Testis (tissue), 2 donors: ENCODE measurements at regions not wholly inside any gene's neighbourhood (a gene's known extent, or its start where the extent isn't known, plus 50 kb on each side); places are given as distances from the start of the nearest gene placed in this dataset.

Experiments used
- POLR2A ChIP-seq: fragments of 450-650 bp; IDR thresholded peaks from one replicate; pipeline ENCODE4 v1.6.1; 2017; ENCODE audit warnings: antibody characterized with exemption, mild to moderate bottlenecking, moderate library complexity
- TF ChIP-seq, protein P1 (sequence below), 3 experiments: fragments of 450-650 bp in 2 of 3; fragments of 200-600 bp in 1 of 3; sonication (generic) in 1 of 3; IDR thresholded peaks; one replicate each; pipeline ENCODE4 v1.5.1; 2016 to 2019; ENCODE audit warnings: antibody characterized with exemption in 3 of 3, mild to moderate bottlenecking in 2 of 3, moderate library complexity in 1 of 3

DNA sequence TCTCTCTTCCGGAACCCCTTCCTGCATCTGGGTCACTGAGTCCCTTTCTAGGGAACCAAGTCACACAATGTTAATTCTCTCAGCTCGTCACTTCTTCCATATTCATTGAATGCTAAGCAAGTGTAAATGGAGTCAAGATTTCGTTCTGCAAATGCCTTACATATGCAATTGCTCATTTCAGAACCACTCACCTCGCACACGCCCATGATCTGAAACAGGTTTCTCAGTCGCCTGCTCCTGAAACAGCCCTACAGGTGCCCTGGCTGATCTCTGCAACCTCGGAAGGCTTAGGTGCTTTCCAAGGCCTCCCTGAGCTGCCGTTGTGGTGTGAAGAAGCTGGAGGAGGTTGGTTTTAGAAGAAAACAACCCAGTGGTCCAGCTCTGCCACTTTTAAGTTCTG lies 100.8 kb upstream of the MSX1 start:
- TF ChIP-seq, protein P1, sequence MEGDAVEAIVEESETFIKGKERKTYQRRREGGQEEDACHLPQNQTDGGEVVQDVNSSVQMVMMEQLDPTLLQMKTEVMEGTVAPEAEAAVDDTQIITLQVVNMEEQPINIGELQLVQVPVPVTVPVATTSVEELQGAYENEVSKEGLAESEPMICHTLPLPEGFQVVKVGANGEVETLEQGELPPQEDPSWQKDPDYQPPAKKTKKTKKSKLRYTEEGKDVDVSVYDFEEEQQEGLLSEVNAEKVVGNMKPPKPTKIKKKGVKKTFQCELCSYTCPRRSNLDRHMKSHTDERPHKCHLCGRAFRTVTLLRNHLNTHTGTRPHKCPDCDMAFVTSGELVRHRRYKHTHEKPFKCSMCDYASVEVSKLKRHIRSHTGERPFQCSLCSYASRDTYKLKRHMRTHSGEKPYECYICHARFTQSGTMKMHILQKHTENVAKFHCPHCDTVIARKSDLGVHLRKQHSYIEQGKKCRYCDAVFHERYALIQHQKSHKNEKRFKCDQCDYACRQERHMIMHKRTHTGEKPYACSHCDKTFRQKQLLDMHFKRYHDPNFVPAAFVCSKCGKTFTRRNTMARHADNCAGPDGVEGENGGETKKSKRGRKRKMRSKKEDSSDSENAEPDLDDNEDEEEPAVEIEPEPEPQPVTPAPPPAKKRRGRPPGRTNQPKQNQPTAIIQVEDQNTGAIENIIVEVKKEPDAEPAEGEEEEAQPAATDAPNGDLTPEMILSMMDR (IDR thresholded peaks at IDR 0.05): no peak
- no peak for TF ChIP-seq POLR2A
